Right lobe of liver (tissue), 4 donors: ENCODE measurements at regions not wholly inside any gene's neighbourhood (a gene's known extent, or its start where the extent isn't known, plus 50 kb on each side); places are given as distances from the start of the nearest gene placed in this dataset.

Source experiments
- POLR2A ChIP-seq: fragments of 450-650 bp; IDR thresholded peaks from one replicate; pipeline ENCODE4 v1.6.1; 2017; ENCODE audit warnings: antibody characterized with exemption, mild to moderate bottlenecking
- TF ChIP-seq, protein P1 (sequence below), 4 donors: fragments of 200-600 bp in 3 of 4; fragments of 450-650 bp in 1 of 4; IDR thresholded peaks; one replicate each; pipeline versions ENCODE4 v1.5.1 to v1.8.0; 2016 to 2022; ENCODE audit warnings: antibody characterized with exemption in 4 of 4, mild to moderate bottlenecking in 2 of 4
- donor health status: DM: no; HTN: no; CAD: no.
- donor health status: DM: no; HTN: no; CAD: no.
- donor health status: DM: no; HTN: yes; CAD: no.

DNA sequence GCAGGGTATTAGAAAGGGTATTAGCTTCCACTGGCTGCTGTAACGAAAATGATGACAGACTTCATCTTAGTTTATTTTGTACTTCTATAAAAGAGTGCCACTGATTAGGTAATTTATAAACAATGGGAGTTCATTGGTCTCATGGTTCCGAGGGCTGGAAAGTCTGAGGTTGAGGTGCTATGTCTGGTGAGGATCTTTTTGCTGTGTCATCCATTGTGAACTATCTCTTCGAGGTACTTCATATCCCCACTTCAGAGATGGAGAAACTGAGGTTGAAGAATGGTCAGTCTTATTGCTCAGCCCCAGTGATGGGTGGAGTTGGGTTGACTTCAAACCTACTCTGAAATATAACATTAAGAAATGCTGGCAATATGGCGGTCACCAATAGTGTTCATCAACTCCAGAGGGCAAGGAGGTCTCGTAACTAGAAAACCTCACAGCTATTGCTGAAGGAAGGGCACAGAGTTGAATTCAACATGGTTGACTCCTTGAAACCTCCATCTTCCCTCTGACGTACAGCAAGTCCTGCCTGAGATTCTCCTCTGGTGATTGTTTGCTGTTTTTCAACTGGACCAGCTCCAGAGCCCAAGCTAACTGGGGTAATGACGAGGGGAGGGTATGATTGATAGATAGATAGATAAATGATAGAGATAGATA, 53.6 kb upstream of the SHOX start:
- TF ChIP-seq, protein P1, sequence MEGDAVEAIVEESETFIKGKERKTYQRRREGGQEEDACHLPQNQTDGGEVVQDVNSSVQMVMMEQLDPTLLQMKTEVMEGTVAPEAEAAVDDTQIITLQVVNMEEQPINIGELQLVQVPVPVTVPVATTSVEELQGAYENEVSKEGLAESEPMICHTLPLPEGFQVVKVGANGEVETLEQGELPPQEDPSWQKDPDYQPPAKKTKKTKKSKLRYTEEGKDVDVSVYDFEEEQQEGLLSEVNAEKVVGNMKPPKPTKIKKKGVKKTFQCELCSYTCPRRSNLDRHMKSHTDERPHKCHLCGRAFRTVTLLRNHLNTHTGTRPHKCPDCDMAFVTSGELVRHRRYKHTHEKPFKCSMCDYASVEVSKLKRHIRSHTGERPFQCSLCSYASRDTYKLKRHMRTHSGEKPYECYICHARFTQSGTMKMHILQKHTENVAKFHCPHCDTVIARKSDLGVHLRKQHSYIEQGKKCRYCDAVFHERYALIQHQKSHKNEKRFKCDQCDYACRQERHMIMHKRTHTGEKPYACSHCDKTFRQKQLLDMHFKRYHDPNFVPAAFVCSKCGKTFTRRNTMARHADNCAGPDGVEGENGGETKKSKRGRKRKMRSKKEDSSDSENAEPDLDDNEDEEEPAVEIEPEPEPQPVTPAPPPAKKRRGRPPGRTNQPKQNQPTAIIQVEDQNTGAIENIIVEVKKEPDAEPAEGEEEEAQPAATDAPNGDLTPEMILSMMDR (IDR thresholded peaks at IDR 0.05): no peak
- TF ChIP-seq POLR2A: no peak
